Lower leg skin (tissue), 3 donors: ENCODE measurements at regions not wholly inside any gene's neighbourhood (a gene's known extent, or its start where the extent isn't known, plus 50 kb on each side); places are given as distances from the start of the nearest gene placed in this dataset.
"Not testable (repeated sequence)": the region's sequence is repeated elsewhere in the genome, so short reads cannot be mapped to it uniquely, and the experiment has no call there.

Experiments used
- CTCF ChIP-seq, 3 donors: fragments of 450-650 bp; IDR thresholded peaks; one replicate each; pipeline ENCODE4 v1.5.1; 2016; ENCODE audit warnings: antibody characterized with exemption in 3 of 3, mild to moderate bottlenecking in 3 of 3, moderate library complexity in 2 of 3
- POLR2A ChIP-seq, 2 donors: fragments of 450-650 bp; IDR thresholded peaks; one replicate each; pipeline ENCODE4 v1.6.1; 2016 to 2017; ENCODE audit warnings: antibody characterized with exemption in 2 of 2, mild to moderate bottlenecking in 1 of 2, moderate library complexity in 1 of 2

DNA sequence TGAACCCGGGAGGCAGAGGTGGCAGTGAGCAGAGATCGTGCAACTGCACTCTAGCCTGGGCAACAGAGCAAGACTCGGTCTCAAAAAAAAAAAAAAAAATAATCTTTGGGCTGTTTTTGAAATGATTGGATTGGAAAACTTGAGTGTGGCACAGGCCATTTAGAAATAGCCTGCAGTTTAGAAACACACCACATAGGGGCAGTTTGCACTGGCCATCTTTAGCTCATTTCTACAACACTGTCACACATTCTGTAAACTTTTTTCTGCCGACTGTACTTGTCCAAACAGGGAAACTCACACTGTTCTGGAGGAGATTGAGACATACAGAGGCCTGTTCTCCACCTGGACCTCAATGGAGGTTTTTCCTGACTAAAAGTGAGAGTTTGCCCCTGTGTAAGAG is 546.3 kb downstream of the RPIA start:
- not testable (repeated sequence) for TF ChIP-seq CTCF, POLR2A (IDR thresholded peaks at IDR 0.05)
